Left forelimb (tissue), 1 donor: ENCODE measurements at regions not wholly inside any gene's neighbourhood (a gene's known extent, or its start where the extent isn't known, plus 50 kb on each side); places are given as distances from the start of the nearest gene placed in this dataset.
"Not testable (repeated sequence)": the region's sequence is repeated elsewhere in the genome, so short reads cannot be mapped to it uniquely, and the experiment has no call there.

Experiments
- DNase-seq: peaks from one replicate; pipeline ENCODE4 v3.0.0-alpha.2; 2018; ENCODE audit warnings: low spot score

- no peak for DNase-seq
Observed at GRCh38 chr4:163693211-163693610, 198.7 kb downstream of the TMA16 start.

DNA sequence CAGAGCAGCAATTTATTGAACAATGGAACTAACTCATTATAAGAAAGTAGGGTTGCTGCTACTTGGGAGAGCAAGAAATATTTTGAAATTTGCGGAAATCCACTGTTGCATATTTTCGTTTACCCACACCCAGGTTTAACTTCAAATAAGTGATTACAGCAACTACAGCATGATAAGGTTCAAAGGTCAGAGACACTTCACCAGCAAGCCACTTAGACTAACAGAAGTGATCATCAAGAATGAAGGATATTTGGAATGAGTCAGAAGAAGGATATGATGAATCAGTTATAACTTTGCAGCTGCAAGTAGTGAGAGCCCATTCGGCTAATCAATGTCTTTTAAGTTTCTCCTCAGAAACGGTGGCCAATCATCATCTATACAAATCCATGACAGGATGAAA is 199.3 kb downstream of the TMA16 start:
- DNase-seq = no peak

- DNase-seq = no peak
Observed at GRCh38 chr4:163694385-163694784, 199.9 kb downstream of the TMA16 start.

DNA sequence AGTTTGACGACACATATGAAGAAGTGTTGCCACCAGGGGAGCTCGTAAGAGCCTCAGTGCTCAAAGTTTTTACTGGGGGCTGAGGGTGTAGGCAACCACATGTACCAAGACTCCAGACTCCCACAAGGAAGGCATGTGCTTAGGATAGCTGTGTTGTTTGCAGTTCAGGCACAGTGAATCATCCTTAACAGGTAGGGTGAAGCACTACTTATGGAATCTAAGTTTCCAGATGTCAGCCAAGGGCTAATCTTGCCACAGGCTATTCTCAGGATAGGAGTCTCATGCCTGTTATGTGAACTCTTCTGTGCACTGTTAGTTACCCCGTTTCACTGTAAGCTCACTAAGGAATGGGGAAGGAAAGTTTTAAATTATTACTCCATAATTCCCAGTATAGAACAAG is 202.6 kb downstream of the TMA16 start:
- no peak for DNase-seq

DNA sequence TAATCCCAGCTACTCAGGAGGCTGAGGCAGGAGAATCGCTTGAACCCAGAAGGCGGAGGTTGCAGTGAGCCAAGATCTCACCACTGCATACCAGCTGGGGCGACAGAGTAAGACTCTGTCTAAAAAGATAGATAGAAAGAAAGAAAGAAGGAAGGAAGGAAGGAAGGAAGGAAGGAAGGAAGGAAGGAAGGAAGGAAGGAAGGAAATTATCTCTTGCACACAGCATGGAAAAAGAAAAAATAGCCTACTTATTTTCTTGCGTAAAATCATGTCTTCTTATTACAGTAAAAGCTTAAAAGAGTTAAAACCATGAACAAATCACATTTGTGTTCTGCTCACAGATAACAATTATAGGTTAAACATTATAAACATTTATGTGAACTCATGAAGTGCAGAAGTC is 205.9 kb downstream of the TMA16 start:
- DNase-seq = not testable (repeated sequence)

GRCh38 chr4:163701916-163702315 is 207.4 kb downstream of the TMA16 start:
- no peak for DNase-seq

- no peak for DNase-seq
Observed at GRCh38 chr4:163702736-163703135, 208.2 kb downstream of the TMA16 start.

DNA sequence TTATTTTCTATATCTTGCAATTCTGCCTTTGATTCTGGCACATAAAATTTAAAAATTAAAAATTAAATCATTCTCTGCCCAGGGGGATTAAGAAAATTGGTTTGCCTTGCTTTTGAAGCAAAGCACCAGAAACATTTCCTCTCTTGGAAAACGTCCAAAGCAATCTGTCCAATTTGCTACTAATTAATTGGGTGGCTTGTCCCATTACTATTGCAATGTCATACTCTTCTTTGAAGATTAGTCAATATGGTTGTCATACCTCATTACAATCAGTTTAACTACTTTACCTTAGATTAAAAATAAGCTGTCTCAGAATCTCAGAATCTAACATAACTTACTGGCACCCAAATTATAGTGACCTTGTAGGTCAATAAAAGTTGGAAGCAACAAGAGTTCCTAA is 208.8 kb downstream of the TMA16 start:
- no peak for DNase-seq

DNA sequence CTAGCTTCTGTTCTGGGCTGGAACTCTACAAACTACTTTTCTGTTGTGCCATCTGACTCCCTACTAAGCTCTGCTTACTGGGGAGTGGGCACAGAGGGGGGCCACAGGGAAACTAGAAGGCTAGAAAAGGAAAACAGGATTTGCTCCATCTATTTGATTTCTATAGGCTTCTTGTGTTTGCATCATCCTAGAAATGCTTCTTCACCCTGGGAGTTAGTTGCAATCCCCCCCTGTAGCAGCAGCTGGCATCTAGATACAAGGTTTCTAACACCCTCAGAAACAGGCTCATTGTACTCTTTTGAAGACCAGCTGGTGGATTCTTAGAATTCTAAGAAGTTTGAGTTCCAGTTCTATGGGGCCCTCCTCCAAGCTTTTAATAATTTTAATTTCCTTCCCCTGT is 213.4 kb downstream of the TMA16 start:
- DNase-seq = no peak

GRCh38 chr4:163709601-163710000 is 215.1 kb downstream of the TMA16 start:
- no peak for DNase-seq

- no peak for DNase-seq
Observed at GRCh38 chr4:163710158-163710557, 215.7 kb downstream of the TMA16 start.

- not testable (repeated sequence) for DNase-seq
Observed at GRCh38 chr4:163724495-163724894, 230.0 kb downstream of the TMA16 start.

DNA sequence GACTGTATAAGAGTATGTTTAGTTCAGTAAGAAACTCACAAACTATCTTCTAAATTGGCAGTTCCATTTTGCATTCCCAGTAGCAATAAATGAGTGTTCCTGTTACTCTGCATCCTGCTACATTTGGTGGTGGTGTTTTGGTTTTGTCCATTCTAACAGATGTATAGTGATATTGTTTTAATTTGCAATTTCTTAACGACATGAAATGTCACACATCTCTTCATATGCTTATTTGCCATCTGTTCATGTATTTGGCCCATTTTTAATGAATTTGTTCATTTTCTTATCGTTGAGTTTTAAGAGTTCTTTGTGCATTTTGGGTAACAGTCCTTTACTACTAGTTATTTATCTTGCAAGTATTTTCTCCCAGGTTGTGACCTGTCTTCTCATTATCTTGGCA is 232.2 kb downstream of the TMA16 start:
- no peak for DNase-seq

- DNase-seq = no peak
Observed at GRCh38 chr4:163731071-163731470, 236.6 kb downstream of the TMA16 start.

DNA sequence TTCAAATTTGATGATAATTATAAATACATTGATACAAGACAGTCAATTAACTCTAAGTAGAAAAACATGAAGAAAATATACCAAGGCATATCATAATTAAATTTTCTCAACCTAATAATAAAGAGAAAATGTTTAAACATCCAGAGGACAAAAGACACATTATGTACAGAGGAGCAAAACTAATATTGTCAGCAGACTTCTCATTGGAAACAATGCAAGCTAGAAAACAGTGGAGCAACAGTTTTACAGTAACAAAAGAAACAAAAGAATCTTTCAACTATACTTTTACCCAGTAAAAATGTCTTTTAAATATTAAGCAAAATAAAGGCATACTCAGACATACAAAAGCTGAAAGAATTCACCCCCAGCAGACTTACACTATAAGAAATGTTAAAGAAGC is 238.0 kb downstream of the TMA16 start:
- no peak for DNase-seq

GRCh38 chr4:163736876-163737275 is 242.4 kb downstream of the TMA16 start:
- DNase-seq = no peak

GRCh38 chr4:163737846-163738245 is 243.4 kb downstream of the TMA16 start:
- DNase-seq = not testable (repeated sequence)

DNA sequence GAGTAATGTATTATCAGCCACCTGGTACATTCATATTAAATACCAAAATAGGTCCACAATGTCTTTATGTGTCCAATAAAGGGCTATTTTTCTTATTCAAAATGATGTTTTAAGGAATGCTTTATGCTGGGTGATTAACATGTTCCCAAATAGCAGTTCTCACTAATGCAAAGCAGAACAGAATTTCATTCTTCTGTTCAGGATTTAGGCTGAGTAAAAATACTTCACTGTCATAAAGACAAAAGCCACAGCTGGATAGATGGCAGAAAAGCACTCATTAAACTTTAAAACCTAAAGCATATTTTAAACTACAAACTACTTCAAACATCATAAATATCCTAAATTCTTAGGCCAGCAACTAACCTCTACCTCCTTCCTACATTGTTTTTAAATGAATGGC is 244.0 kb downstream of the TMA16 start:
- no peak for DNase-seq

DNA sequence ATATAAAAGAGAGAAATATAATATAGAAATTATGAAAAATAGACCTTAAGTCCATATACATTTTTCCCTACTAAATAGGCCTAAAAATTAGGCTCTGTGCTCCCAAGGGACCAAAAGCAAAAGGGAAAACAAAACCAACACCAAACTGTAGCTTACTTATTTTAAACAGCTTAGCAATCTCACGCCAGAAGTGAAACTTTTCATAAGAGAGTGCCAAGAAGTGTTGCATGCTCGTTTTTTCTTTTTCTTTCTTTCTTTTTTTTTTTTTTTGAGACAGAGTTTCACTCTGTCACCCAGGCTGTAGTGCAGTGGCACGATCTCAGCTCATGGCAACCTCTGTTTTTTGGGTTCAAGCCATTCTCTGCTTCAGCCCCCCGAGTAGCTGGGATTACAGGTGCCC is 250.4 kb downstream of the TMA16 start:
- DNase-seq = no peak

- DNase-seq = no peak
Observed at GRCh38 chr4:163747293-163747692, 252.8 kb downstream of the TMA16 start.

DNA sequence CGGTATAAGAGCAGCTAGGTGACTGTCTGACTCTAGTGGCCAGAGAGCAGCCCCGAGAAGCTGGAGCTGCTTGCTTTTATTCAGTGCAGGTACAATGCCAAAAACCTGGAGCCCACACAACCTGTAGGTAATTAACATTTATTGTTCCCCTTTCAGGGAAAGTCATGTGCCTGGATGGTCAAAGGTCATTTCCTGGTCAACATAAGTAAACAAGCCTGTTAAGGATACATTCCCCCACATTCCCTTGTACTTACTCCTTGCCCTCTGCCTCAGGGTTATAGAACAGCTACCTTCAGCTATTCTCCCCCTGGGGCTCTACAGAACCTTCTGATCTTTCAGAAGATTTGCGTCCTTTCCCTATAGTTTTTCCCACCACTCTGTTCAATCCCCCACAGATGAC is 253.4 kb downstream of the TMA16 start:
- DNase-seq = no peak

DNA sequence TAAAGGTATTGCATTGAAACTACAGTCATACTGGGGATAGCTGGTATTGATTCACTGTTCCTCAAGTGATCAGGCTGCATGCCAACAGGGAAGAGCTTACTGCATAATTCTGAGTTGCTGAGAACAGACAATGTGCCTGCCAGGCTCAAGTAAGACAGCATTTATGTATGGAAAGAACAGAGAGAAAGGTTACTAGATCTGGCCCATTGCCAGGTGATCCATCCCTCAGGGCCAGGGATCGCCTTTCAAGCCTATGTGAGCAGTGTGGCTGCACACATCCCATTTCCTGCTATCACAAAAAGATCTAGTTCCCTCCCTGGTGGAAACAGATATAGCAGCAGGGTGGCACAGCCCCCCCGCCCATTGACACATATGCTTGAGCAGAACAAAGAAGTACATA is 254.0 kb downstream of the TMA16 start:
- DNase-seq = no peak

- DNase-seq = no peak
Observed at GRCh38 chr4:163755013-163755412, 260.5 kb downstream of the TMA16 start.

DNA sequence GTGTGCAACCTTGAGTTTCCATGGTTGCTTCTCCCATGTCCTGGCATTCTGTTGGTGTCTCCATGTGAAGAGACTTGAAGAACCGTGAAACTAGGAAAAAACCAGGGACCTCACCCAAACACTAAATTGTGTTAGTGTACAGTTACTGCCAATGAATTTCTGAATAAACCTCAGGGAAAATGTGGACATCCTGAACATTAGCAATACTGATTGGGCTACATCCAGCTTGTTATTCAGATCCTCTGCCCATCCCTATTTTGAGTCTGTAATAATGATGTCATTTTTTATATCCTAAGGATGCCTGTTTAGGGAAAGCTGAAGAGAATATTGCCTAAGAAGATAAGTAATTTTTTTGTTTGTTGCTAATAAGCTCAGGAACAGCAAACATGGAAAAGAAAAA is 262.7 kb downstream of the TMA16 start:
- DNase-seq = no peak

DNA sequence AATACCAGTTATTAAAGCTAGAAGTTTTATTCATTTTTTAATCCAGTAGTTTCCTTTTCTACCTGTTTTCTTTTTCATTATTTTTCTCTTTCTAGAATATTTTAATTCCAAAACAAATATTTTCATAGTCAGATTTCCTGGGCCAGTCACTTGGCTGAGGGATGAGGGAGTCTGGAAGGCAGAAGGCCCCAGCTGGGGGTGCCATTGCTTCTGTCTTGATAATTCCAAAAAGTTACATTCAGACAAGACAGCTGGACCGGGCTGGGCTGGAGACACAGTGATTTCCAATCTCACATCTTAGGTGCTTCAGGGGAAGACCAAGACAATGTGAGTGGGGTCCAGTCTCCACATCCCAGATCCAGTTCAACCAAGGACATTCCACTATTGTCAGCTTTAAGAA is 263.5 kb downstream of the TMA16 start:
- DNase-seq = no peak
